HEK293 (cell line): ENCODE measurements at regions not wholly inside any gene's neighbourhood (a gene's known extent, or its start where the extent isn't known, plus 50 kb on each side); places are given as distances from the start of the nearest gene placed in this dataset.

Source experiments
- CTCF ChIP-seq: fragments of 450-650 bp; formaldehyde crosslinking; IDR thresholded peaks from 2 replicates; pipeline ENCODE4 v1.5.1; 2016; ENCODE audit warnings: missing biosample characterization, missing genetic modification characterization
- HIC1 ChIP-seq: fragments of 450-650 bp; formaldehyde crosslinking; IDR thresholded peaks from 2 replicates; pipeline ENCODE4 v1.5.1; 2016; ENCODE audit warnings: missing biosample characterization, missing genetic modification characterization
- REST ChIP-seq: fragments of 450-650 bp; formaldehyde crosslinking; IDR thresholded peaks from 2 replicates; pipeline ENCODE4 v1.5.1; 2016; ENCODE audit warnings: missing biosample characterization, missing genetic modification characterization
- TSHZ1 ChIP-seq: fragments of 450-650 bp; formaldehyde crosslinking; IDR thresholded peaks from 2 replicates; pipeline ENCODE4 v1.5.1; 2016; ENCODE audit warnings: missing biosample characterization, missing genetic modification characterization, borderline replicate concordance
- ZBTB49 ChIP-seq: fragments of 450-650 bp; formaldehyde crosslinking; IDR thresholded peaks from 2 replicates; pipeline ENCODE4 v1.5.1; 2016; ENCODE audit warnings: missing biosample characterization, missing genetic modification characterization, low read depth
- ZBTB7A ChIP-seq: fragments of 450-650 bp; formaldehyde crosslinking; IDR thresholded peaks from 2 replicates; pipeline ENCODE4 v1.5.1; 2016; ENCODE audit warnings: low read depth, missing biosample characterization, missing genetic modification characterization
- ZNF549 ChIP-seq: fragments of 450-650 bp; IDR thresholded peaks from 2 replicates; pipeline ENCODE4 v1.5.1; 2018; ENCODE audit warnings: missing biosample characterization, missing genetic modification characterization, mild to moderate bottlenecking, inconsistent platforms, moderate library complexity

GRCh38 chr2:234198976-234199375 lies 148.5 kb downstream of the SPP2 start:
- no peak for TF ChIP-seq CTCF (tag by site-specific recombination)
- TF ChIP-seq ZBTB7A = no peak
- TF ChIP-seq ZBTB49 (tag by site-specific recombination) = no peak
- TF ChIP-seq REST = no peak
- TF ChIP-seq ZNF549 (tag by site-specific recombination) = no peak
- no peak for TF ChIP-seq TSHZ1
- TF ChIP-seq HIC1 (tag by site-specific recombination) = no peak
